Type B pancreatic cell (in vitro differentiated cells): ENCODE measurements at regions not wholly inside any gene's neighbourhood (a gene's known extent, or its start where the extent isn't known, plus 50 kb on each side); places are given as distances from the start of the nearest gene placed in this dataset.

ENCODE experiments used
- DNase-seq: peaks from one replicate; pipeline ENCODE4 v3.0.0; 2021; ENCODE audit warnings: mixed read lengths; ENCODE audit not compliant: unreplicated experiment; ENCODE audit errors: extremely low spot score
- H3K27ac Mint-ChIP-seq: 2 replicates; pipeline ENCODE4 v1.8.0; 2021; ENCODE audit warnings: mild to moderate bottlenecking, mixed read lengths
- H3K27me3 Mint-ChIP-seq: 2 replicates; pipeline ENCODE4 v1.8.0; 2021; ENCODE audit warnings: mixed read lengths
- H3K36me3 Mint-ChIP-seq: 2 replicates; pipeline ENCODE4 v1.8.0; 2021; ENCODE audit warnings: mixed read lengths
- H3K4me1 Mint-ChIP-seq: one replicate; pipeline ENCODE4 v1.8.0; 2021; ENCODE audit warnings: mixed read lengths; ENCODE audit not compliant: unreplicated experiment
- H3K4me3 Mint-ChIP-seq: 2 replicates; pipeline ENCODE4 v1.8.0; 2021; ENCODE audit warnings: mild to moderate bottlenecking, mixed read lengths
- H3K9me3 Mint-ChIP-seq: 2 replicates; pipeline ENCODE4 v1.8.0; 2021; ENCODE audit warnings: mixed read lengths
- CTCF ChIP-seq: fragments of 200-600 bp; sonication (generic); conservative IDR thresholded peaks from 2 replicates; pipeline ENCODE4 v1.5.0; 2021; ENCODE audit warnings: antibody characterized with exemption, mild to moderate bottlenecking

- TF ChIP-seq CTCF: no peak
- no peak overlapping the region for H3K4me3 Mint-ChIP-seq
- H3K27me3 Mint-ChIP-seq: no peaks in the 10 kb centered on the region
- DNase-seq: no peak
- H3K27ac Mint-ChIP-seq: no peak overlapping the region
- peaks cover 5% of the 10 kb centered on the region for H3K9me3 Mint-ChIP-seq
- H3K4me1 Mint-ChIP-seq: no peaks in the 10 kb centered on the region
- H3K36me3 Mint-ChIP-seq: no peaks in the 10 kb centered on the region
Observed at GRCh38 chr1:238552271-238552670, 661.5 kb upstream of the ZP4 start.

GRCh38 chr1:238549137-238549536, 658.4 kb upstream of the ZP4 start:
- DNase-seq: no peak
- H3K27ac Mint-ChIP-seq: no peak overlapping the region

GRCh38 chr1:238546118-238546517, 655.4 kb upstream of the ZP4 start:
- Mint-ChIP-seq H3K36me3 (no peaks in the 10 kb centered on the region), H3K4me1 (no peaks in the 10 kb centered on the region), H3K27ac (no peak overlapping the region), H3K27me3 (no peaks in the 10 kb centered on the region), H3K9me3 (peaks cover 5% of the 10 kb centered on the region), H3K4me3 (no peak overlapping the region)
- DNase-seq: no peak
- no peak for TF ChIP-seq CTCF

More at GRCh38 chr1:238549137-238549536, 658.4 kb upstream of the ZP4 start:
- H3K9me3 Mint-ChIP-seq: peaks cover 5% of the 10 kb centered on the region
- no peaks in the 10 kb centered on the region for H3K27me3 Mint-ChIP-seq
- H3K4me3 Mint-ChIP-seq: no peak overlapping the region
- no peaks in the 10 kb centered on the region for H3K4me1 Mint-ChIP-seq
- no peaks in the 10 kb centered on the region for H3K36me3 Mint-ChIP-seq
- no peak for TF ChIP-seq CTCF

- H3K27me3 Mint-ChIP-seq: no peaks in the 10 kb centered on the region
- DNase-seq: no peak
- no peaks in the 10 kb centered on the region for H3K36me3 Mint-ChIP-seq
- TF ChIP-seq CTCF: no peak
- H3K4me1 Mint-ChIP-seq: no peaks in the 10 kb centered on the region
- H3K9me3 Mint-ChIP-seq: no peaks in the 10 kb centered on the region
- H3K4me3 Mint-ChIP-seq: no peak overlapping the region
- no peak overlapping the region for H3K27ac Mint-ChIP-seq
Observed at GRCh38 chr1:238537641-238538040, 646.9 kb upstream of the ZP4 start.

- H3K4me1 Mint-ChIP-seq: no peaks in the 10 kb centered on the region
- no peaks in the 10 kb centered on the region for H3K27me3 Mint-ChIP-seq
- TF ChIP-seq CTCF: no peak
- no peak for DNase-seq
- H3K36me3 Mint-ChIP-seq: no peaks in the 10 kb centered on the region
- H3K9me3 Mint-ChIP-seq: no peaks in the 10 kb centered on the region
- H3K27ac Mint-ChIP-seq: no peak overlapping the region
- H3K4me3 Mint-ChIP-seq: no peak overlapping the region
Observed at GRCh38 chr1:238530209-238530851, 639.6 kb upstream of the ZP4 start.

GRCh38 chr1:238517711-238518110, 627.0 kb upstream of the ZP4 start:
- Mint-ChIP-seq H3K4me1 (no peaks in the 10 kb centered on the region), H3K36me3 (no peaks in the 10 kb centered on the region), H3K27ac (no peak overlapping the region), H3K4me3 (no peak overlapping the region), H3K9me3 (no peaks in the 10 kb centered on the region), H3K27me3 (no peaks in the 10 kb centered on the region)
- no peak for TF ChIP-seq CTCF
- DNase-seq: no peak
